Keratinocyte (primary cell): ENCODE measurements at regions not wholly inside any gene's neighbourhood (a gene's known extent, or its start where the extent isn't known, plus 50 kb on each side); places are given as distances from the start of the nearest gene placed in this dataset.

ENCODE experiments used
- CTCF ChIP-seq, 3 experiments: IDR thresholded peaks in 1 of 3; conservative IDR thresholded peaks in 1 of 3; optimal IDR thresholded peaks in 1 of 3; 2 replicates in 2 of 3; 3 replicates in 1 of 3; pipeline versions ENCODE3 to v1.5.1; 2011; ENCODE audit warnings: low read length in 3 of 3, mild to moderate bottlenecking in 3 of 3, moderate library complexity in 2 of 3, control low read depth in 1 of 3, inconsistent platforms in 1 of 3; ENCODE audit not compliant: insufficient read depth in 2 of 3; ENCODE audit errors: extremely low read depth in 1 of 3
- EZH2 ChIP-seq: IDR thresholded peaks from one replicate; pipeline ENCODE4 v1.6.1; 2012; ENCODE audit warnings: inconsistent platforms, mild to moderate bottlenecking, low read length, moderate library complexity

GRCh38 chr18:60982329-60982695 is 350.9 kb upstream of the CDH20 start:
- no peak for TF ChIP-seq EZH2
- no peak for TF ChIP-seq CTCF (optimal IDR thresholded peaks at IDR 0.05 in 1 of 3, IDR thresholded peaks at IDR 0.05 in 1 of 3, conservative IDR thresholded peaks at IDR 0.05 in 1 of 3; ENCODE audit: extremely low read depth in 1 of 3, insufficient read depth in 2 of 3, low read length in 3 of 3)
